ENCODE measurements at regions not wholly inside any gene's neighbourhood (a gene's known extent, or its start where the extent isn't known, plus 50 kb on each side); places are given as distances from the start of the nearest gene placed in this dataset.

DNA sequence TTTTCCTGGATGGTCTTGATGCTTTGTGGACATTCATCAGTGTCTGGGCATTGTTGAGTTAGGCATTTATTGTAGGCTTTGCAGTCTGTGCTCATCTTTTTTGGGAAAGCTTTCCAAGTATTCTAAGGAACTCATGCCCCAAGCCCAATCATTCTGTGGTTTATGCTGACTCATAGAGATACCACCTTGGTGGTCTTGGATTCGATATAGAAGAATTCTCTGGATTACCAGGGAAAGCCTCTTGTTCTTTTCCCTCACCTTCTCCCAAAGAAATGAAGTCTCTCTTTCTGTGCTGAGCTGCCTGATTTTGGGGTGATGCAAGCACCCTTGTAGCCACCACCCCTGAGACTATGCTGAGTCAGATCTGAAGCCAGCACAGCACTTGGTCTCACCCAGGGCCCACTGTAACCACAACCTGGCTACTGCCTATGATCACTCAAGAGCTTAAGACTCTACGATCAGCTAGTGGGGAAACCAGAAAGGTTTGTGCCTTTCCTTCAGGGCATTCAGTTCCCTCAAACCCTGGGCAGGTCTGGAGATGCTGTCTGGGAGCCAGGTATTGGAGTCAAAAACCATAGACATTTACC is 422.6 kb downstream of the NUF2 start:
- Histone ChIP-seq H3K4me3 (ENCODE audit: low read depth, low read length) (no peak overlapping the region), H3K27ac (ENCODE audit: extremely low read depth, low read depth, low read length) (no peak overlapping the region), H3K9me3 (ENCODE audit: control insufficient read depth, insufficient read depth, low read depth, low read length) (no peaks in the 10 kb centered on the region), H3K36me3 (ENCODE audit: control insufficient read depth in 2 of 2, insufficient read depth in 1 of 2, low read length in 2 of 2) (no peaks in the 10 kb centered on the region), H3K4me1 (ENCODE audit: control insufficient read depth, insufficient read depth, low read length) (no peaks in the 10 kb centered on the region)
- CTCF ChIA-PET, result no interaction called here
- POLR2A ChIA-PET, result no interaction called here
- TF ChIP-seq ZNF416 (tag by site-specific recombination; IDR thresholded peaks at IDR 0.05), result no peak

GRCh38 chr1:163745204-163745603 is 423.4 kb downstream of the NUF2 start:
- Histone ChIP-seq H3K36me3 (ENCODE audit: control insufficient read depth in 2 of 2, insufficient read depth in 1 of 2, low read length in 2 of 2) (no peaks in the 10 kb centered on the region), H3K4me1 (ENCODE audit: control insufficient read depth, insufficient read depth, low read length) (no peaks in the 10 kb centered on the region), H3K9me3 (ENCODE audit: control insufficient read depth, insufficient read depth, low read depth, low read length) (no peaks in the 10 kb centered on the region), H3K27ac (ENCODE audit: extremely low read depth, low read depth, low read length) (no peak overlapping the region), H3K4me3 (ENCODE audit: low read depth, low read length) (no peak overlapping the region)
- CTCF ChIA-PET, result no interaction called here
- POLR2A ChIA-PET, result no interaction called here
- TF ChIP-seq, protein P1, sequence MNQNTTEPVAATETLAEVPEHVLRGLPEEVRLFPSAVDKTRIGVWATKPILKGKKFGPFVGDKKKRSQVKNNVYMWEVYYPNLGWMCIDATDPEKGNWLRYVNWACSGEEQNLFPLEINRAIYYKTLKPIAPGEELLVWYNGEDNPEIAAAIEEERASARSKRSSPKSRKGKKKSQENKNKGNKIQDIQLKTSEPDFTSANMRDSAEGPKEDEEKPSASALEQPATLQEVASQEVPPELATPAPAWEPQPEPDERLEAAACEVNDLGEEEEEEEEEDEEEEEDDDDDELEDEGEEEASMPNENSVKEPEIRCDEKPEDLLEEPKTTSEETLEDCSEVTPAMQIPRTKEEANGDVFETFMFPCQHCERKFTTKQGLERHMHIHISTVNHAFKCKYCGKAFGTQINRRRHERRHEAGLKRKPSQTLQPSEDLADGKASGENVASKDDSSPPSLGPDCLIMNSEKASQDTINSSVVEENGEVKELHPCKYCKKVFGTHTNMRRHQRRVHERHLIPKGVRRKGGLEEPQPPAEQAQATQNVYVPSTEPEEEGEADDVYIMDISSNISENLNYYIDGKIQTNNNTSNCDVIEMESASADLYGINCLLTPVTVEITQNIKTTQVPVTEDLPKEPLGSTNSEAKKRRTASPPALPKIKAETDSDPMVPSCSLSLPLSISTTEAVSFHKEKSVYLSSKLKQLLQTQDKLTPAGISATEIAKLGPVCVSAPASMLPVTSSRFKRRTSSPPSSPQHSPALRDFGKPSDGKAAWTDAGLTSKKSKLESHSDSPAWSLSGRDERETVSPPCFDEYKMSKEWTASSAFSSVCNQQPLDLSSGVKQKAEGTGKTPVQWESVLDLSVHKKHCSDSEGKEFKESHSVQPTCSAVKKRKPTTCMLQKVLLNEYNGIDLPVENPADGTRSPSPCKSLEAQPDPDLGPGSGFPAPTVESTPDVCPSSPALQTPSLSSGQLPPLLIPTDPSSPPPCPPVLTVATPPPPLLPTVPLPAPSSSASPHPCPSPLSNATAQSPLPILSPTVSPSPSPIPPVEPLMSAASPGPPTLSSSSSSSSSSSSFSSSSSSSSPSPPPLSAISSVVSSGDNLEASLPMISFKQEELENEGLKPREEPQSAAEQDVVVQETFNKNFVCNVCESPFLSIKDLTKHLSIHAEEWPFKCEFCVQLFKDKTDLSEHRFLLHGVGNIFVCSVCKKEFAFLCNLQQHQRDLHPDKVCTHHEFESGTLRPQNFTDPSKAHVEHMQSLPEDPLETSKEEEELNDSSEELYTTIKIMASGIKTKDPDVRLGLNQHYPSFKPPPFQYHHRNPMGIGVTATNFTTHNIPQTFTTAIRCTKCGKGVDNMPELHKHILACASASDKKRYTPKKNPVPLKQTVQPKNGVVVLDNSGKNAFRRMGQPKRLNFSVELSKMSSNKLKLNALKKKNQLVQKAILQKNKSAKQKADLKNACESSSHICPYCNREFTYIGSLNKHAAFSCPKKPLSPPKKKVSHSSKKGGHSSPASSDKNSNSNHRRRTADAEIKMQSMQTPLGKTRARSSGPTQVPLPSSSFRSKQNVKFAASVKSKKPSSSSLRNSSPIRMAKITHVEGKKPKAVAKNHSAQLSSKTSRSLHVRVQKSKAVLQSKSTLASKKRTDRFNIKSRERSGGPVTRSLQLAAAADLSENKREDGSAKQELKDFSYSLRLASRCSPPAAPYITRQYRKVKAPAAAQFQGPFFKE (tag by site-specific recombination; IDR thresholded peaks at IDR 0.05; ENCODE audit: borderline replicate concordance), result no peak
- TF ChIP-seq, protein P2, sequence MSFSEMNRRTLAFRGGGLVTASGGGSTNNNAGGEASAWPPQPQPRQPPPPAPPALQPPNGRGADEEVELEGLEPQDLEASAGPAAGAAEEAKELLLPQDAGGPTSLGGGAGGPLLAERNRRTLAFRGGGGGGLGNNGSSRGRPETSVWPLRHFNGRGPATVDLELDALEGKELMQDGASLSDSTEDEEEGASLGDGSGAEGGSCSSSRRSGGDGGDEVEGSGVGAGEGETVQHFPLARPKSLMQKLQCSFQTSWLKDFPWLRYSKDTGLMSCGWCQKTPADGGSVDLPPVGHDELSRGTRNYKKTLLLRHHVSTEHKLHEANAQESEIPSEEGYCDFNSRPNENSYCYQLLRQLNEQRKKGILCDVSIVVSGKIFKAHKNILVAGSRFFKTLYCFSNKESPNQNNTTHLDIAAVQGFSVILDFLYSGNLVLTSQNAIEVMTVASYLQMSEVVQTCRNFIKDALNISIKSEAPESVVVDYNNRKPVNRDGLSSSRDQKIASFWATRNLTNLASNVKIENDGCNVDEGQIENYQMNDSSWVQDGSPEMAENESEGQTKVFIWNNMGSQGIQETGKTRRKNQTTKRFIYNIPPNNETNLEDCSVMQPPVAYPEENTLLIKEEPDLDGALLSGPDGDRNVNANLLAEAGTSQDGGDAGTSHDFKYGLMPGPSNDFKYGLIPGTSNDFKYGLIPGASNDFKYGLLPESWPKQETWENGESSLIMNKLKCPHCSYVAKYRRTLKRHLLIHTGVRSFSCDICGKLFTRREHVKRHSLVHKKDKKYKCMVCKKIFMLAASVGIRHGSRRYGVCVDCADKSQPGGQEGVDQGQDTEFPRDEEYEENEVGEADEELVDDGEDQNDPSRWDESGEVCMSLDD (tag by site-specific recombination; IDR thresholded peaks at IDR 0.05), result no peak
- TF ChIP-seq ZNF555 (tag by site-specific recombination; conservative IDR thresholded peaks at IDR 0.05), result no peak
- TF ChIP-seq REST (tag by site-specific recombination; IDR thresholded peaks at IDR 0.05), result no peak
- no peak for TF ChIP-seq ZNF404 (tag by site-specific recombination; IDR thresholded peaks at IDR 0.05)
- TF ChIP-seq ZNF830 (tag by site-specific recombination; IDR thresholded peaks at IDR 0.05; ENCODE audit: low read depth), result no peak
- TF ChIP-seq ZNF148 (tag by site-specific recombination; IDR thresholded peaks at IDR 0.05; ENCODE audit: borderline replicate concordance), result no peak
- no peak for TF ChIP-seq BCL11B (tag by site-specific recombination; IDR thresholded peaks at IDR 0.05; ENCODE audit: low read depth)
- TF ChIP-seq ZNF843 (tag by site-specific recombination; IDR thresholded peaks at IDR 0.05), result no peak

All from HEK293 (cell line).